ENCODE measurements at regions not wholly inside any gene's neighbourhood (a gene's known extent, or its start where the extent isn't known, plus 50 kb on each side); places are given as distances from the start of the nearest gene placed in this dataset.
"Not testable (repeated sequence)": the region's sequence is repeated elsewhere in the genome, so short reads cannot be mapped to it uniquely, and the experiment has no call there.

DNA sequence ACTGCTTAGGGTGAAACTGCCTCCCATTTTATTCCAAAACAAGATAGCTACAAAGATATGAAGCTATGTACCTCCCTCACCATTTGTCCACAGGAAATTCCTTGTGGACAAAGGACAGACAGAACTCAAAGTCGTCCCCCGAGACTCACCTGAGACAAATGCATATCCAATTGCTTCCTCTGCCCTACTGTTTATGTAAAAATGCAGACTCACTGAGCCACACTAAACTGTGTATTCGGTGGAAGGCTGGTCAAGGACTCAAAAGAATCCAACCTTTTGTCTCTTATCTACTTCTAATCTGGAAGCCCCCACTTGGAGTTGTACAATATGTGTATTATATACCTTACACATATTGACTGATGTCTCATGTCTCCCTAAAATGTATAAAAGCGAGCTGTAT is 288.0 kb upstream of the ERCC4 start:
- Histone ChIP-seq H3K27ac (no peak overlapping the region), H3K79me2 (ENCODE audit: insufficient read depth, low read depth) (no peaks in the 10 kb centered on the region), H3K4me2 (no peak overlapping the region), H3K27me3 (ENCODE audit: insufficient read depth, low read depth) (no peaks in the 10 kb centered on the region), H3K9ac (no peak overlapping the region), H3K36me3 (ENCODE audit: insufficient read depth) (no peaks in the 10 kb centered on the region), H3K4me1 (ENCODE audit: low read depth, poor library complexity, severe bottlenecking) (no peaks in the 10 kb centered on the region), H2AFZ (ENCODE audit: low read depth) (no peak overlapping the region), H4K20me1 (ENCODE audit: insufficient read depth) (no peaks in the 10 kb centered on the region), H3K4me3 (IDR thresholded peaks at IDR 0.05; ENCODE audit: insufficient read depth, low read depth, low read length) (no peak overlapping the region)
- TF ChIP-seq, protein P1, sequence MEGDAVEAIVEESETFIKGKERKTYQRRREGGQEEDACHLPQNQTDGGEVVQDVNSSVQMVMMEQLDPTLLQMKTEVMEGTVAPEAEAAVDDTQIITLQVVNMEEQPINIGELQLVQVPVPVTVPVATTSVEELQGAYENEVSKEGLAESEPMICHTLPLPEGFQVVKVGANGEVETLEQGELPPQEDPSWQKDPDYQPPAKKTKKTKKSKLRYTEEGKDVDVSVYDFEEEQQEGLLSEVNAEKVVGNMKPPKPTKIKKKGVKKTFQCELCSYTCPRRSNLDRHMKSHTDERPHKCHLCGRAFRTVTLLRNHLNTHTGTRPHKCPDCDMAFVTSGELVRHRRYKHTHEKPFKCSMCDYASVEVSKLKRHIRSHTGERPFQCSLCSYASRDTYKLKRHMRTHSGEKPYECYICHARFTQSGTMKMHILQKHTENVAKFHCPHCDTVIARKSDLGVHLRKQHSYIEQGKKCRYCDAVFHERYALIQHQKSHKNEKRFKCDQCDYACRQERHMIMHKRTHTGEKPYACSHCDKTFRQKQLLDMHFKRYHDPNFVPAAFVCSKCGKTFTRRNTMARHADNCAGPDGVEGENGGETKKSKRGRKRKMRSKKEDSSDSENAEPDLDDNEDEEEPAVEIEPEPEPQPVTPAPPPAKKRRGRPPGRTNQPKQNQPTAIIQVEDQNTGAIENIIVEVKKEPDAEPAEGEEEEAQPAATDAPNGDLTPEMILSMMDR (conservative IDR thresholded peaks at IDR 0.05; ENCODE audit: low read depth, low read length), result no peak

DNA sequence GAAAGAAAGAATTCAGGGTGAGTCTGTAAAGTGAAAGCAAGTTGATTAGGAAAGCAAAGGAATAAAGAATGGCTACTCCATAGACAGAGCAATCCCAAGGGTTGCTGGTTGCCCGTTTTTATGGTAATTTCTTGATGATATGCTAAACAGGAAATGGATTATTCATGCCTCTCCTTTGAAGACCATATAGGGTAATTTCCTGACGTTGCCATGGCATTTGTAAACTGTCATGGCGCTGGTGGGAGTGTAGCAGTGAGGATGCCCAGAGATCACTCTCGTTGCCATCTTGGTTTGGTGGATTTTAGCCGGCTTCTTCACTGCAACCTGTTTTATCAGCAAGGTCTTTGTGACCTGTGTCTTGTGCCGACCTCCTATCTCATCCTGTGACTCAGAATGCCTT is 287.4 kb upstream of the ERCC4 start:
- H3K79me2 ChIP-seq (ENCODE audit: insufficient read depth, low read depth); H3K4me1 ChIP-seq (ENCODE audit: low read depth, poor library complexity, severe bottlenecking); H3K4me3 ChIP-seq (IDR thresholded peaks at IDR 0.05; ENCODE audit: insufficient read depth, low read depth, low read length); H3K27me3 ChIP-seq (ENCODE audit: insufficient read depth, low read depth); H3K9ac ChIP-seq; H3K27ac ChIP-seq; H3K36me3 ChIP-seq (ENCODE audit: insufficient read depth); H4K20me1 ChIP-seq (ENCODE audit: insufficient read depth); H3K4me2 ChIP-seq; H2AFZ ChIP-seq (ENCODE audit: low read depth): not testable (repeated sequence)

DNA sequence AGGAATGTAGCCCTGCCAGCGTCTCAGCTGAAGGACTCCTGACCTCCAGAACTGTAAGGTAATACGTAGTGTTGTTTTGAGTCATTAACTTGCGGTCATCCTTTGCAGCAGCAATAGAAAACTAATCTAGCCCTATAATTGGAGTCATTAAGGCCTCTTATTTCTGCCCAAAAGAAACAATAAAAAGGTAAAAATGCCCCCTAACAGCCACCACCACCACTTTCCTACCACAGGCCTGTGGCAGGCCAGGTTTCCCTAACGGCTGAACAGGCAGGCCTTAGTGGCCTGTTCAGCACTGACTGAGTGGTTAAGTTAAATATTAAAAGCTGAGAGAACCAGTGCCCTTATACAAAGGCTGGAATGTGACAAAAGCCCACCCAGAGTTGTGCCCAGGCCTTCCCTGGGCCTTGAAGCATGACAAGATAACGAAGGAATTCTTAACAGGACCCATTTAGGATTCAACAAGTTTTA is 286.5 kb upstream of the ERCC4 start:
- Histone ChIP-seq H3K27me3 (ENCODE audit: insufficient read depth, low read depth) (no peaks in the 10 kb centered on the region), H3K79me2 (ENCODE audit: insufficient read depth, low read depth) (no peaks in the 10 kb centered on the region), H3K36me3 (ENCODE audit: insufficient read depth) (no peaks in the 10 kb centered on the region), H2AFZ (ENCODE audit: low read depth) (no peak overlapping the region), H3K4me2 (no peak overlapping the region), H4K20me1 (ENCODE audit: insufficient read depth) (no peaks in the 10 kb centered on the region), H3K4me1 (ENCODE audit: low read depth, poor library complexity, severe bottlenecking) (no peaks in the 10 kb centered on the region), H3K4me3 (IDR thresholded peaks at IDR 0.05; ENCODE audit: insufficient read depth, low read depth, low read length) (no peak overlapping the region), H3K9ac (no peak overlapping the region), H3K27ac (no peak overlapping the region)
- TF ChIP-seq, protein P1 (conservative IDR thresholded peaks at IDR 0.05; ENCODE audit: low read depth, low read length), result no peak

DNA sequence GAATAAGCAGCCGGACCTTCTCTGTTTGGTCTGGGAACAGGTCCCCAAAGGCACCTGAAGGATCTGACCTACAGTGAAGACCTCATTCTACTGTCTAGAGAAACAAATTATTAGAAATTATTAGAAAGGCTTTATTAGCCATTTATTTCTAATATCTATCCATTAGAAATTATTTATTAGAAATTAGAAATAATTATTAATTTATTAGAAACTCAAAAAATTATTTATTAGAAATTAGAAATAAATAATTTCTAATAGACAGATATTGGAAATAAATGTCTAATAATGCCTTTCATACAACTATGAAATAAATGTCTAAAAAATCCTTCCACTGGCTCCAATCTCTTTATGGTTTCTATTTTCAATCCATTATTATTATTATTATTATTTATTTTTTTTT is 285.7 kb upstream of the ERCC4 start:
- no peak overlapping the region for H3K9ac ChIP-seq
- H3K27ac ChIP-seq, result no peak overlapping the region
- no peak overlapping the region for H3K4me2 ChIP-seq
- H4K20me1 ChIP-seq (ENCODE audit: insufficient read depth), result no peaks in the 10 kb centered on the region
- TF ChIP-seq, protein P1 (conservative IDR thresholded peaks at IDR 0.05; ENCODE audit: low read depth, low read length), result no peak
- no peak overlapping the region for H2AFZ ChIP-seq (ENCODE audit: low read depth)
- H3K79me2 ChIP-seq (ENCODE audit: insufficient read depth, low read depth), result no peaks in the 10 kb centered on the region
- no peak overlapping the region for H3K4me3 ChIP-seq (IDR thresholded peaks at IDR 0.05; ENCODE audit: insufficient read depth, low read depth, low read length)
- no peaks in the 10 kb centered on the region for H3K36me3 ChIP-seq (ENCODE audit: insufficient read depth)
- H3K27me3 ChIP-seq (ENCODE audit: insufficient read depth, low read depth), result no peaks in the 10 kb centered on the region
- H3K4me1 ChIP-seq (ENCODE audit: low read depth, poor library complexity, severe bottlenecking), result no peaks in the 10 kb centered on the region

DNA sequence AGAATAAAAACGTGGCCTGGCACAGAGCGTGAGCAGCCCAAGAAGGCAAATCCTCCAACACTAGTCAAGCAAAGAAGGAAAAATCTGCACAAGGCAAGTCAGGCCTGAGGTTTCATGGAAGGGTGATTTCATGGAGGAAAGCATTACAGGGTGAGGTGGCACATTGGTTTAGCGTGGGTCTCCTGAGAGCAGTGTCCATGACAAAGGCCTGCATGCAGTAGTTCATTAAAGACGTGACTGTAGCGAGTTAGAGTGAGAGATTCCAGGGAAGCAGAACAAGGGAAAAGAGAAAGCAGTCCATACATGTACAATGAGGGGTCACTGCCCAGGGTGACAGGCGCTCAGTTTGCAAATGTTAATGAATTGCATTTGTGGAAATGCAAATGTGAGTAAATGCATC is 285.0 kb upstream of the ERCC4 start:
- TF ChIP-seq, protein P1 (conservative IDR thresholded peaks at IDR 0.05; ENCODE audit: low read depth, low read length), result no peak
- Histone ChIP-seq H3K9ac (no peak overlapping the region), H4K20me1 (ENCODE audit: insufficient read depth) (no peaks in the 10 kb centered on the region), H3K4me3 (IDR thresholded peaks at IDR 0.05; ENCODE audit: insufficient read depth, low read depth, low read length) (no peak overlapping the region), H3K4me1 (ENCODE audit: low read depth, poor library complexity, severe bottlenecking) (no peaks in the 10 kb centered on the region), H3K27ac (no peak overlapping the region), H2AFZ (ENCODE audit: low read depth) (no peak overlapping the region), H3K36me3 (ENCODE audit: insufficient read depth) (no peaks in the 10 kb centered on the region), H3K79me2 (ENCODE audit: insufficient read depth, low read depth) (no peaks in the 10 kb centered on the region), H3K27me3 (ENCODE audit: insufficient read depth, low read depth) (no peaks in the 10 kb centered on the region), H3K4me2 (no peak overlapping the region)

Measured in KMS-11 (cell line).